Myocyte (in vitro differentiated cells): ENCODE measurements at regions not wholly inside any gene's neighbourhood (a gene's known extent, or its start where the extent isn't known, plus 50 kb on each side); places are given as distances from the start of the nearest gene placed in this dataset.

Source experiments
- DNase-seq: peaks from one replicate; pipeline ENCODE4 v3.0.0-alpha.2; 2012; ENCODE audit warnings: low read depth

DNA sequence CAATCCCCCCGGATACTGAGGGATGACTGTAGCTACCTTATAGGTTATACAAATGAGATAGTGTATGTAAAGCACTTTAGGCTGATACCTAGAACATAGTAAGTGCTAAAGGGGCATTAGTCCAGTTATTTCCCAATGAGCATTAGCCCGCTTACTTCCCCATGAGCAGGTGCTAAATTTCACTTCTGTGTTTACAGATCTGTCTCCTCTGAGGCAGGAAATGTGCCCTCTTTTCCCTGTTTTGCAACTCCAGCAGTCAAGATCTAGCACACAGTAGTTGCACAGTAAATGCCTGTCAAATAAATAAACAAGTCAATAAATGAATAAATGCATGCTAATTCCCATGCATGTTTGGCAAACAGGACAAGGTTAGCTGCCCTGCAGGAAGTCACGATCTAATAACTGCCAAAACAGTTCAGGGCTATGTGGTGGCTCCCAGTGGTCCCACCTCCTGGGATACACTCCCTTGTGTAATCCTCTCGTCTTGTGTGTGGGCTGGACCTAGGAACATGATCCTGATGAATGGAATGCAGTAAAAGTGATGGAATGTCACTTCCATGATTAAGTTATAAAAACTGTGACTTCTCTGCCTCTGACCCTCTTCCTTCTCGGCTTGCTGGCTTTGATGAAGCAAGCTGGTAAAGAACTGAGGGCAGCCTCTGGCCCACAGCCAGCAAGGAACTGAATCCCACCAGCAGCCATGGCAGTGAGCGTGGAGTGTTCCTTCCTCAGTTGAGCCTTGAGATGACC, 459.0 kb downstream of the SOX6 start:
- DNase-seq, result no peak

DNA sequence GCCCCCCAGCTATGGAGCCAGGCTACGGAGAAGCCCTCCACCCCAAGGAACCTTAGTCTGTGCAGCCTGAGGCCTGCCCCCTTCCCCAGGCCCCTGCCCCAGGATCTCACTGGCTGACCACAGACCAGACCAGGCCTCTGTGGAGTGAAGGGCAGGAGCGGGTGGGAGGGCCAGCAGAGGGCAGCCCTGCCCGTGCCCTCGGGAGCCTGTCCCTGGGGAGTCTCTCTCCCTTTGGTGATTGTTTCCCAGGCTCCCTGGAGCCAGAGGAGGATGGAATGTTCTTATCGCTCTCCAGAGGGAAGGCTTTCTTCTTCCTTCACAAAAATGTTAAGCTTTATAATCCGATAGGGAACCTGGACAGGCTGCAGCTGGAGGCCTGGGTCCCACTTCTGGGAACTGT, 455.3 kb downstream of the SOX6 start:
- DNase-seq, result no peak

DNA sequence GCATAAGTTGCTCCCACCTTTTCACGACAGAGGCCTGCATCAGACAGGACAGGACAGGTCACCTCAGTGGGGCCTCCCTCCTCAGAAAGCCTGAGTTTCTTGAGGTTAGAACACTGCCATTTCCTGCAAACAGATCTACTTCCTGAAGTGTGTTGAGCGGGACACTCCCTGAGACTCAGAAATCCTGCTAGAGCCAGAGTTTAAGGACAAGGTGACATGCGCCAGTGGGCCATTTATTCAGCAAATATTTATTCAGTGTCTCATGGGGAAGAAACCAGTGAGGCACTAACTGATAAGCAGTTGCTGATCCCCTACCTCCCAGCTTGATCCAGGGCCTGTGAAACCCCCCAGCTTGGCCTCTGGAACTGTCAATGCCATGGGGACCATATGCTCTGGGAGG, 454.6 kb downstream of the SOX6 start:
- DNase-seq, result no peak

DNA sequence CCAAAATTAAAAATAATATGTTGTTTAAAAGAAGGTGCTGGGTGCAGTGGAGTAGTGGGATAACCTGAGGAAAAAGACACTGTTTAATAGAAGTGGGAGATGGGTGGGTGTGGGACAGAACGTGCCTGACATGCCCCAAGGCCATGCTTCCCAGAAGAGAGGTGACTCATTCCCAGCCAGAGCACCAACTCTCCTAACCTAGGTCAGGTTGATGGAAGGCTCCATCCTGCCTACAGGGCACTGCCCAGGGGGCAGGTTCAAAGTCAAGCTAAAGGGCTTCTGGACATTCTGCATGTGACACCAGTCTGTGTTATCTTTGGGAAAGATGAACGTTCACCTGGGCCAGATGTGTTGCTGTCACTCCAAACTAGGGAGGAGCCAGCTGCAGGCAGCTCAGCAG, 453.1 kb downstream of the SOX6 start:
- no peak for DNase-seq

DNA sequence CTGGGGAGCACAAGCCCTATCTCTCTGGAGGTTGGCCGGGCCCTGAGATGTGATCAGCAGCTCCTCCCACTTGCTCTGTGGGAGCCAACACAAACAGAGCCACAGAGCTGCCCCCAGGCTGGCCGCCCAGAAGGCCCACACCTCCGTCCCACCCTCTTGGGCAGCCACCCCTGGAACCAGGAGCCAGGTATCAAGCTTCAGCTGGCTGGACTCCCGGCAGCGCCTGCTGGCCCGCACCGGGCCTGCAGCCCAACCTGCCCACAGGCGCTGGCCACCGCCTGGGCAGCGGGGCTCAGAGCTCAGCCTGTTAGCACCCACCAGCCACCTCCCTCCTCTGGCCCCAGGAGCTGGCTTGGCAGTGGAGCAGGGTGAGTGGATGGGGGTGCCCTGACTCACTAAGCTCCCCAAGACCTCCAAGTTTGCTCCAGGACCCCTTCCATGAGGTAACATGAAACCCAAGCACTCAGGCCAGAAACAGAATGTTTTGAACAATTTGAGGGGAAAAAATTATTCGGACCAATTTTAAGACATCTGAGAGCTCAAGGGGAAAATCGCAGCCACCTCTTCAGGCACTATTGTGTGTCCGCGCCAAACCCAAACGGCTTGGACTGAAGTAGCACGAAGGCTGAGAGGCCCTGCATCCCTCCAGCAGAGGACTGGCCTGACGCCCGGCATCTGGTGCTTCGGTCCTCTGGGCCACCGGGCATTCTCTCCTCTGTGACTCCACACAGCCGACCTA, 450.8 kb downstream of the SOX6 start:
- DNase-seq, result no peak

DNA sequence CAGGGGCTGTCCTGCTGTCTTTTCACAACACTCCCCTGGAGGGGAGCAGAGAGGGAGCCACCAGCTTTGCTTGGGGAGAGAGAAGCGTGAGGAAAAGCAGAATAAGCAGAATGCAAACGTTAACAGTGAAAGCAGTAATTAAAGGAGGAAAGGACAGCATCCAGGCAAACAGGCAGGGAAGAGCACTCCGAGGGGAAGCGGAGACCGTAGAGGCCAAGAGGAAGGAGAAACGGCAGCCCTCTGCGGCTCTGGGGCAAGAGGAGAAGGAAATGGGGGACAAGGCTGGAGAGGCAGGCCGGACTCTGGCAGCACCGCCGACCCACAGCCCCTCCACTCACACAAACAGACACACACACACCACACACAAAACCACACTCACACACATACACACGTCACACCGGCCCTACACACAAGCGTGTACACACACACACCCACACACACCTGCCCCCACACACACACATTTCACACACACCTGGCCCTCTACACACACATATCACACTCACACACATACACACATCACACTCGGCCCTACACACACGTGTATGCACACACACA, 449.8 kb downstream of the SOX6 start:
- DNase-seq, result no peak

DNA sequence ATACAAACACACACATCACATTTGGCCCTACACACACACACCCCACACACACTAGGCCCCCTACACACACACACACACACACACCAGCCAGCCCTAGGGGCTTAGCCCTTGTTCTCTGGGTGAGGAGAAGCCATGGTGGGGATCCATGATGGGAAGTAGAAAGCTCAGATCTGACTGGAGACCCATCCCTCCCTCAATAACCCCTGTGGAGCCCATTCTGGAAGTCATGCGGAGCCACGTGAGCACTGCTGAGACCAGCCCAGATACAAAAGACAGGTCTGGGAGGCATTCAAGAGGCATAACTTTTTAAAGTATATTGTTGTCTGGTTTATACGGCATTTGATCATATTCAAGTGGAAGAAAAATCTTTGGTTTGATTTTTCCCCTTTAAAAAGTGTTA, 448.5 kb downstream of the SOX6 start:
- no peak for DNase-seq

DNA sequence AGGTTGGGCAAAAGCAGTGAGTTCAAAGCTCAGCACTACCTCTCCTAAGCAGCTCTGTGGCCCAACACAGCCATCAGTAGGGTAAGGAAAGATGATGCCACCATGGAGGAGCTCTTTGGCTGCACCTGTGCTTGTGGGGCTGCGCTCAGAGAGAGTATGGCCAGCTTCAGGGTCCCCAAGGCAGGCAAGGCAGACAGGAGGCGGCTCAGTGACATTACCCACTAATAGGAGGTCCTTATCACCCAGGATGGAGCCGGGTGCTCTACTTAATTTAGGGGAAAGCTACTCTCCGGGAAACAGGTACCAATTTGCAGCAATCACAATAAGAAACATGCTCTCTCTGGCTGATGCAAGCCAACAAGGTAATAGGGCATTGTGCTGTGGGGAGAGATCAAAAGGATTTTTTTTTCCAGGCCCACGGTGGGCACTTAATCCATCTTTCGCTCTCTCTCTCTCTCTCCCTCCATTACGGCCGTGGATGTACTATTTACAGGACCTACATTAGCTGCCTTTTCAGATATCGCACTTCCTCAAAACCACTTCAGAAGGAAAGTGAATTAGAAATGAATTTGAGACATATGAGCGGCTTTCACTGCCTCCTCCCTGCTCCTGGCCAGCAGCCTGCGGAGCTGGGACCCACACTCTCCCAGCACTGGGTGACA, 446.3 kb downstream of the SOX6 start:
- no peak for DNase-seq

DNA sequence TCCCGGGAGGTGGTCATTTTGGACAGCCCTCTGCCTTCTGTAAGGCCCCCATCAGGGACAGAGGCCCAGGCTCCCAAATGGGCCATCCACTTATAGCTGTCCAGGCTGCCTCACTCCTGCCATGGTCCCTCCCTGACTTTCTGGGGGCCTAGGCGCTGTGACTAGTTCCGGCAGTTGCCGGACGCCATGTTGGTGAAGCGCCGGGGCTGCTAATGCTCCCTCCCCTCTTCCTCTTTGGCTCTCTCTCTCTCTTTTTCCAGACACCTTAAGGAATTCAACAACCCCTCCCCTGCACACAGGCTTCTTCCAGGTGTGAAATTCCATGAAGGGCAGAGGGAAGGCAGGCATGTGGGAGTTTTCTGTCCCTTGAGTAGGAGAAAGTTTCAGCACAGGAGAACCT, 445.6 kb downstream of the SOX6 start:
- no peak for DNase-seq

DNA sequence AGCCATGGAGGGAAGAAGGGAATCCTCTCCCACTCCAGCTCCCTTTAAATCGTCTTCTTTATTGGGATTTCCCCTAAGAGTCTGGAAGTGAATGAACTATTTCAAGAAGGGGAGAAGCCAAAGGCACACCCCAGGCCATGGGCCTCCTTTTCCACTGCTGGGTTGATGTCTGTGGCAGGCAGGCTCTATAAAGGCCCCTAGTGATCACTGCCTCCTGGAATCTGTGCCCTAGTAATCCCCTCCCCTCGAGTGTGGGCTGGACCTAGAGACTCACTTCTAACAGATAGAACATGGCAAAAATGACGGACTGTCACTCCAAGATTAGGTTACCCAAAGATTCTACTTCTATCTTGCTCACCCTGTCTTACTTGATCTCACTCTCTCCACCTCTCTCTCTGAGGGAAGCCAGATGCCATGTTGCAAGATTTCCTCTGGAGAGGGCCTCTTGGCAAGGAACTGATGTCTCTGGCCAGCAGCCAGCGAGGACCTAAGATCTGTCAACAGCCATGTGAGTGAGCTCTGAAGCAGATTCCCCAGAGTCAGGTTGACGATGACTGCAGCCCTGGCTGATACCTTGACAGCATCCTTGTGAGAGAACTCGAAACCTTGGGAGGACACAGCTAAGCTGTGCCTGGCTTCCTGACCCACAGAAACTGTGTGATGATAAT, 444.8 kb downstream of the SOX6 start:
- DNase-seq, result no peak

DNA sequence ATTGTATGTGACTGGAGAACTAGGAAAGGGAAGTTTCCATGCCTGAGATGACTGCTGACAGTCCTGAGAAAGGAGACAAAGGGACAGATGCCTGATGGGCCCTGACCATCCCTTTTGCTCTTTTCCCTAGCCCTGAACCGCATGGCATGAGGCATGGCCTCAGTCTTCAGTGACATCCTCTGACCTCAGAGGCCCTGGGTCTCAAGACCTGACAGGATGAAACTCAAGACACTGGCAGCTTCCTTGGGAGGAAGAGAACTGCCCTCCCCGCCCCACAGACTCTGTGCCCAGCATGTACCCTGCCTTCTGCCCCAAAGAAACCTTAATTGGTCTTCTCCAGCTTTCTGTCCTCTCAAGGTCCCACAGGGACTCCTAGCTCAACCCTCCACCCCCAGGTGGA, 444.1 kb downstream of the SOX6 start:
- DNase-seq, result no peak

DNA sequence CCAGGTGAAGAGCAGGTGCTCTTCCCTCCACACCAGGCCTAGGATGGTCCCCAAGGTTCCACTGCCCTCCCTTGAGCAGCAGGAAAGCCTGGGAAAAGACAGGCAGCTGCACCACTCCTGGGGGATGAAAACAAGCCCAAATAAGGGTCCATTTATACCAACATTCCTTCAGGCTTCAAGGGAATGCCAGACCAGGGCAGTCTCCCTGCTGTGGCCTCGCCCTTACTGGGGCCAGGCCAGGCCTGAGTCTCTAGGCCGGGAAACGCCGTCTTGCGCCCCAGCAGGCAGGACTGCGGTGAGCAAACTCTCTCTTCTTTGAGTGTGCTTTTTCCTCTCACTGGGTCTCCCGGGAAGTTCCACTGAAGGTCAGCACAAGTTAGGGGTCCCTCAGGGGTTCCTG, 443.5 kb downstream of the SOX6 start:
- no peak for DNase-seq

DNA sequence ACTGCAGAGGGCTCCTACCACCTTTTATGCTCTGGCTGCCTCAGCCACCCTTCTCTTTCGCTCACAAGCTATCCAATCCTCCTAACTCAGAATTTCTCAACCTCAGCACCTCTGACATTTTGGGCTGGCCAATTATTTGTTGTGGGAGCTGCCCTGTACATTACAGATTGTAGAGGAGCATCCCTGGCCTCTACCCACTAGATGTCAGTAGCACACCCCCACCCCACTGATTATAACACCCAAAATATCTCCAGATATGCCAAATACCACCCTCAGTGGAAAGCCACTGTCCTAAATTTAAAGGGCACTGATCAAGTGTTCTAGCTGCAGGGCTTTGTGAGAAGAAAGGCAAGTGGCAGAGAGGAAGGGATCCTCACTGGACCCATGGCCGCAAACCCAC, 443.1 kb downstream of the SOX6 start:
- DNase-seq, result no peak
